HCT116 (cell line): ENCODE measurements at regions not wholly inside any gene's neighbourhood (a gene's known extent, or its start where the extent isn't known, plus 50 kb on each side); places are given as distances from the start of the nearest gene placed in this dataset.

ENCODE experiments used
- ATAC-seq: fragments of 200-7000 bp; cut with Tn5 transposase; 2 replicates; pipeline ENCODE4 v1.9.1; 2020; ENCODE audit warnings: mild to moderate bottlenecking, moderate library complexity
- BruUV-seq: library from RNA; stranded (reverse); fragments of 400-500 nt; replicated peaks from 2 replicates; lab custom pipeline; 2021; lab: Mats Ljungman, UMichigan
- CTCF ChIA-PET: fragments of 300-600 bp; sonication (Branson Sonifier 250); formaldehyde crosslinking; loops from one replicate; lab custom pipeline; 2021; ENCODE audit warnings: antibody characterized with exemption; lab: Charles Lee
- POLR2A ChIA-PET: fragments of 300-600, 350-600 bp; sonication (Branson Sonifier 250); formaldehyde crosslinking; loops from one replicate; lab custom pipeline; 2021; ENCODE audit warnings: antibody characterized with exemption; lab: Charles Lee
- RAD21 ChIA-PET, 2 experiments: fragments of 300-600 bp; sonication (Branson Sonifier 250); formaldehyde crosslinking; loops; one replicate each; lab custom pipeline; 2023; ENCODE audit warnings: low total read pairs in 2 of 2; ENCODE audit not compliant: uncharacterized antibody in 2 of 2, unreplicated experiment in 2 of 2, low non-redundant PET in 1 of 2; lab: Charles Lee
- DNase-seq: peaks from one replicate; pipeline ENCODE4 v3.0.0-alpha.2; 2010; ENCODE audit warnings: low read depth, low spot score
- H2AFZ ChIP-seq: fragments of 200-600 bp; shearing (Covaris generic), sonication (generic); 2 replicates; pipeline ENCODE4 v1.6.1; 2017; ENCODE audit warnings: low read depth, mixed run types, mixed read lengths, antibody characterized with exemption, low read length; ENCODE audit not compliant: poor library complexity, severe bottlenecking
- H3K27ac ChIP-seq: 2 replicates; pipeline ENCODE4 v1.5.1; 2012; ENCODE audit warnings: low read depth, low read length
- H3K27me3 ChIP-seq: fragments of 200-600 bp; sonication (generic); 2 replicates; pipeline ENCODE4 v1.6.1; 2016; ENCODE audit warnings: mixed run types, low read length, mixed read lengths; ENCODE audit not compliant: insufficient read depth
- H3K36me3 ChIP-seq, 2 experiments: fragments of 200-500 bp in 1 of 2; fragments of 200-600 bp in 1 of 2; sonication (Bioruptor generic) in 1 of 2; sonication (generic) in 1 of 2; 2 replicates each; pipeline versions ENCODE4 v1.5.1 to v1.6.1; 2014 to 2016; ENCODE audit warnings: low read length in 2 of 2, inconsistent platforms in 1 of 2, mixed read lengths in 1 of 2, mixed run types in 1 of 2; ENCODE audit not compliant: insufficient read depth in 2 of 2, control insufficient read depth in 1 of 2
- H3K4me1 ChIP-seq, 2 experiments: fragments of 200-600 bp in 1 of 2; sonication (generic) in 1 of 2; 2 replicates each; pipeline versions ENCODE4 v1.5.1 to v1.6.1; 2012 to 2017; ENCODE audit warnings: low read length in 2 of 2, inconsistent platforms in 1 of 2, mild to moderate bottlenecking in 1 of 2, mixed read lengths in 1 of 2, mixed run types in 1 of 2, moderate library complexity in 1 of 2; ENCODE audit not compliant: insufficient read depth in 2 of 2, control insufficient read depth in 1 of 2
- H3K4me2 ChIP-seq: fragments of 200-600 bp; sonication (generic); 2 replicates; pipeline ENCODE4 v1.6.1; 2017; ENCODE audit warnings: mixed run types, low read length, mixed read lengths
- H3K4me3 ChIP-seq, 2 experiments: fragments of 200-600 bp in 1 of 2; sonication (generic) in 1 of 2; replicated peaks in 1 of 2; 2 replicates each; pipeline ENCODE4 v1.5.1; 2011 to 2016; ENCODE audit warnings: low read length in 2 of 2, control low read depth in 1 of 2, low read depth in 1 of 2, mild to moderate bottlenecking in 1 of 2, mixed read lengths in 1 of 2, mixed run types in 1 of 2
- H3K79me2 ChIP-seq: fragments of 200-600 bp; sonication (generic); 2 replicates; pipeline ENCODE4 v1.6.1; 2017; ENCODE audit warnings: mild to moderate bottlenecking, mixed run types, low read length, moderate library complexity, mixed read lengths; ENCODE audit not compliant: insufficient read depth
- H3K9ac ChIP-seq: fragments of 200-600 bp; sonication (generic); 2 replicates; pipeline ENCODE4 v1.6.1; 2016; ENCODE audit warnings: low read length, mixed read lengths
- H3K9me2 ChIP-seq: fragments of 200-600 bp; sonication (generic), shearing (Covaris generic); 2 replicates; pipeline ENCODE4 v1.6.1; 2017; ENCODE audit warnings: mixed run types, mild to moderate bottlenecking, moderate library complexity; ENCODE audit not compliant: insufficient read depth
- H3K9me3 ChIP-seq, 2 experiments: fragments of 200-500 bp in 1 of 2; fragments of 200-600 bp in 1 of 2; sonication (Bioruptor generic) in 1 of 2; sonication (generic) in 1 of 2; 2 replicates each; pipeline ENCODE4 v1.6.1; 2014 to 2017; ENCODE audit warnings: low read length in 2 of 2, mixed read lengths in 2 of 2, inconsistent platforms in 1 of 2, low read depth in 1 of 2, mild to moderate bottlenecking in 1 of 2, mixed run types in 1 of 2, moderate library complexity in 1 of 2; ENCODE audit not compliant: control insufficient read depth in 1 of 2, insufficient read depth in 1 of 2
- H4K20me1 ChIP-seq: fragments of 200-600 bp; sonication (generic), shearing (Covaris generic); 2 replicates; pipeline ENCODE4 v1.6.1; 2017; ENCODE audit warnings: mixed run types, mild to moderate bottlenecking, moderate library complexity; ENCODE audit not compliant: insufficient read depth
- CBX3 ChIP-seq: IDR thresholded peaks from 2 replicates; pipeline ENCODE4 v1.6.1; 2012; ENCODE audit warnings: low read depth
- CTCF ChIP-seq, 3 experiments: fragments of 200-600 bp in 1 of 3; sonication (generic) in 1 of 3; IDR thresholded peaks in 2 of 3; conservative IDR thresholded peaks in 1 of 3; 2 replicates each; pipeline ENCODE4 v1.5.1; 2012 to 2017; ENCODE audit warnings: low read depth in 2 of 3, low read length in 2 of 3, antibody characterized with exemption in 1 of 3, borderline replicate concordance in 1 of 3, control low read depth in 1 of 3, mild to moderate bottlenecking in 1 of 3, mixed read lengths in 1 of 3, mixed run types in 1 of 3, moderate library complexity in 1 of 3; ENCODE audit not compliant: insufficient read depth in 1 of 3
- ELF1 ChIP-seq: IDR thresholded peaks from 2 replicates; pipeline ENCODE4 v1.6.1; 2012; ENCODE audit warnings: low read depth, borderline replicate concordance
- EZH2 ChIP-seq: fragments of 200-600 bp; sonication (generic); IDR thresholded peaks from 2 replicates; pipeline ENCODE4 v1.6.1; 2017; ENCODE audit warnings: antibody characterized with exemption, mixed run types
- EZH2phosphoT487 ChIP-seq: fragments of 200-600 bp; IDR thresholded peaks from 2 replicates; pipeline ENCODE4 v1.6.1; 2018; ENCODE audit warnings: antibody characterized with exemption, borderline replicate concordance
- FOSL1 ChIP-seq: IDR thresholded peaks from 2 replicates; pipeline ENCODE4 v1.6.1; 2012; ENCODE audit warnings: low read depth
- JUND ChIP-seq: IDR thresholded peaks from 2 replicates; pipeline ENCODE4 v1.6.1; 2012
- MAX ChIP-seq: IDR thresholded peaks from 2 replicates; pipeline ENCODE4 v1.6.1; 2012
- POLR2A ChIP-seq: IDR thresholded peaks from 2 replicates; pipeline ENCODE4 v1.7.0; 2011; ENCODE audit warnings: borderline replicate concordance; ENCODE audit not compliant: insufficient read depth, insufficient read length; ENCODE audit errors: extremely low read depth
- POLR2AphosphoS5 ChIP-seq: IDR thresholded peaks from 2 replicates; pipeline ENCODE4 v1.6.1; 2011; ENCODE audit warnings: mild to moderate bottlenecking, low read depth, low read length, moderate library complexity
- RAD21 ChIP-seq: IDR thresholded peaks from 2 replicates; pipeline ENCODE4 v1.6.1; 2012; ENCODE audit warnings: low read depth, mild to moderate bottlenecking
- REST ChIP-seq: IDR thresholded peaks from 2 replicates; pipeline ENCODE4 v1.6.1; 2012; ENCODE audit warnings: low read depth
- SRF ChIP-seq: IDR thresholded peaks from 2 replicates; pipeline ENCODE4 v1.6.1; 2012; ENCODE audit warnings: low read depth
- TCF7L2 ChIP-seq: IDR thresholded peaks from 2 replicates; pipeline ENCODE4 v1.7.0; 2011; ENCODE audit warnings: borderline replicate concordance, inconsistent platforms; ENCODE audit not compliant: insufficient read depth, insufficient read length; ENCODE audit errors: extremely low read depth
- YY1 ChIP-seq: IDR thresholded peaks from 2 replicates; pipeline ENCODE4 v1.6.1; 2011; ENCODE audit warnings: low read length, low read depth, moderate library complexity, mild to moderate bottlenecking; ENCODE audit not compliant: insufficient replicate concordance; ENCODE audit errors: extremely low read depth
- ZBTB33 ChIP-seq: IDR thresholded peaks from 2 replicates; pipeline ENCODE4 v1.6.1; 2011; ENCODE audit warnings: mild to moderate bottlenecking, low read length, moderate library complexity; ENCODE audit not compliant: insufficient replicate concordance; ENCODE audit errors: extremely low read depth
- ZNF274 ChIP-seq: fragments of 200-500 bp; sonication (Bioruptor generic); IDR thresholded peaks from 2 replicates; pipeline ENCODE4 v1.6.1; 2014; ENCODE audit warnings: mild to moderate bottlenecking, low read depth, low read length, inconsistent platforms
- intact Hi-C: fragments of 100-400 bp; cut with micrococcal nuclease; formaldehyde crosslinking; loops from 2 replicates; pipeline ENCODE4 v1.10.0; 2022

GRCh38 chr6:91681296-91681695 is 1094.4 kb upstream of the MAP3K7 start:
- TF ChIP-seq POLR2A (no peak), CBX3 (no peak), CTCF (IDR thresholded peaks at IDR 0.05 in 2 of 3, conservative IDR thresholded peaks at IDR 0.05 in 1 of 3; ENCODE audit: borderline replicate concordance in 1 of 3, insufficient read depth in 1 of 3, low read depth in 2 of 3, low read length in 2 of 3) (no peak), FOSL1 (no peak), ZBTB33 (no peak), ZNF274 (no peak), SRF (no peak), EZH2 (no peak), POLR2AphosphoS5 (no peak), YY1 (no peak), MAX (no peak), RAD21 (no peak), EZH2phosphoT487 (no peak), JUND (no peak), REST (no peak), TCF7L2 (no peak), ELF1 (no peak)
- no TSS peak for BruUV-seq
- H4K20me1 ChIP-seq: no peaks in the 10 kb centered on the region
- POLR2A ChIA-PET: no interaction called here
- ATAC-seq (no peak), DNase-seq (no peak)
- intact Hi-C loops: no loop called here
- no peaks in the 10 kb centered on the region for H3K36me3 ChIP-seq
- H3K9me3 ChIP-seq: peaks cover 0 to 15% of the 10 kb centered on the region in 2 experiments; a peak in 1 of 4 replicates
- H3K9me2 ChIP-seq: no peaks in the 10 kb centered on the region
- H3K27ac ChIP-seq: no peak overlapping the region
- no peak overlapping the region for H3K9ac ChIP-seq
- no peak overlapping the region for H2AFZ ChIP-seq
- RAD21 ChIA-PET: no interaction called here
- H3K4me2 ChIP-seq: no peak overlapping the region
- H3K4me1 ChIP-seq: no peaks in the 10 kb centered on the region
- H3K27me3 ChIP-seq: no peaks in the 10 kb centered on the region
- H3K79me2 ChIP-seq: no peaks in the 10 kb centered on the region
- no peak overlapping the region for H3K4me3 ChIP-seq
- CTCF ChIA-PET: no interaction called here
